Ishikawa (cell line): ENCODE measurements at regions not wholly inside any gene's neighbourhood (a gene's known extent, or its start where the extent isn't known, plus 50 kb on each side); places are given as distances from the start of the nearest gene placed in this dataset.

Source experiments
- RAD21 ChIP-seq: IDR thresholded peaks from 2 replicates; pipeline ENCODE4 v1.6.1; 2012; ENCODE audit warnings: low read depth
- TCF12 ChIP-seq: IDR thresholded peaks from 2 replicates; pipeline ENCODE4 v1.6.1; 2012; ENCODE audit warnings: low read depth

DNA sequence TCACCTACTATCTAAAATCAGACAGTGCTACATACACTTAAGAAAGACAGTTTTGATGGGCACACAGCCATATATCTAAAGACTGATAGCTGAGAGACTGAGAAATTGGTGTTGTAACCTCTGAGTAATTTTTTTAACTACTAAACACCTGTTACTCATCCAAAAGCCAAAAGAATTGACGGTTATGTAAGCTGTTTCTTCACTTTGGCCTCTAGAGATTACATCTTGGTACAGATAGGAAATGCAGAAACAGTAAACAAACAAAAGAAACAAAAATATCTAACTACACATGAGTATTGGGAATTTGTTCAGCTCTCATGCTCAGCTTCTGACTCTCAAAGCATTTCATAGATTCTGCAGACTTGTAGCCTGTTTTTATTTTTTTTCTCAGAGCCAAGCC is 152.1 kb upstream of the GAS1 start:
- TF ChIP-seq RAD21 (no peak), TCF12 (no peak)
